ENCODE measurements at regions not wholly inside any gene's neighbourhood (a gene's known extent, or its start where the extent isn't known, plus 50 kb on each side); places are given as distances from the start of the nearest gene placed in this dataset.

DNA sequence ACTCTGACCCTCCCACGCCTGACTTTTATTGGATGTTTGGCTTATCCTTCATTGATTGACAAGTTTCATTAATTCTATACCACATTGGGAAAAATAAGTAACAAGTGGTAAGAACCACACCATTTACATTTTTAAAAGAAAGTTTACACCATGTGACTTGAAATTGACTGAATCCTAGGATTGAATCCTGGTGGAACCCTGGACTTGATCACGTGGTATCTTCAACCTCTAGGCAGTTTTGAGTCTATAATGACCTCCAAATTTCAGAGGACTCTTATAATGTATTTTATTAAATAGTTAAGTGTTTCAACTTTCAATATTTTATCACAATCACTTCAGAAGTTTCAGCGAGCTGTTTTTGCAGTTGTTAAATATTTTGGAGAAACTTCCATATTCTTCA is 172.0 kb downstream of the SLC6A15 start:
- no peak for DNase-seq

DNA sequence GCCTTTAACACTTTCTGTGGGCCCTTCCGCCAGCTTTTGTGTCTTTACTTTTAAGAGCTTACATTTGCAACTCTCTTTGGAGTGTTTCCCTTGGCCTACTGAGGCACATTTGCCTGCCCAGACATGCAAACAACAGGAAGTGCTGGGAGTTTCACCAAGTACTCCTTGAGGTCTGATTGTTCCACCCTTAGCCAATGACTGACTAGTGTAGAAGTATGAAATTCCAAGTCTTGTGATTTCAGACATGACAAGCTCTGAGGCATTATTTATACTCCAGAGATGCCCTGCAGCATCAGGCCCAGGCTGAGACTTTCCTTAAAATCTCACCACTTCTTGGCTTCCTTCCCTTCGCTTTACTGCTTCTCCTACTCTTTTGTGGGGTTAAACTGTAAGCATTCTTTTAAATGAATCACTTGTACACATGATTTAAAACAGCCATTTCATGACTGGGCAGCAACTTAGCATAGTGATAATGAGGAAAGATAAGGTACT is 174.1 kb downstream of the SLC6A15 start:
- no peak for DNase-seq

DNA sequence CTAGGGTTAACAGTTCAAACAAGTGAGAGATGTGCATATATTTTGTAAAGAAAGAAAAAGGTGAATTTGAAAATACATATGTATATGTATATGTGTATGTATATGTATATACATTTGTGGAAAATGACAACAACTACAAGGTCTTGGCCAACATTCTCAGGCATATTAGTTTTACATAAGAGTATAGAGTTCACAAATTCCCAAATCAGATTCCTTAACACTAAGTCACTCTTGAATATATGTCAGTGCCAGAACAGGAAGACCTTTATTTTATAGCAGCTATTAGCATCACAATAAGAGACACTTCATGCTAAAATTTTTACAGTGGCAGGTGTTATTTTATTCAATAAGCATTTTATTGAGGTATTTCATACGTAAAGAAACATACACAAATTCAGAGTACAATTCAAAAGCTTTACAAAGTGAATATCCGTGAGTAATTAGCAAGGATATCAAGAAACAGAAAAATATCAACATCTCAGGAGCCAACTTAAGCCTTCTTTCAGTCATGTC is 179.7 kb downstream of the SLC6A15 start:
- no peak for DNase-seq

DNA sequence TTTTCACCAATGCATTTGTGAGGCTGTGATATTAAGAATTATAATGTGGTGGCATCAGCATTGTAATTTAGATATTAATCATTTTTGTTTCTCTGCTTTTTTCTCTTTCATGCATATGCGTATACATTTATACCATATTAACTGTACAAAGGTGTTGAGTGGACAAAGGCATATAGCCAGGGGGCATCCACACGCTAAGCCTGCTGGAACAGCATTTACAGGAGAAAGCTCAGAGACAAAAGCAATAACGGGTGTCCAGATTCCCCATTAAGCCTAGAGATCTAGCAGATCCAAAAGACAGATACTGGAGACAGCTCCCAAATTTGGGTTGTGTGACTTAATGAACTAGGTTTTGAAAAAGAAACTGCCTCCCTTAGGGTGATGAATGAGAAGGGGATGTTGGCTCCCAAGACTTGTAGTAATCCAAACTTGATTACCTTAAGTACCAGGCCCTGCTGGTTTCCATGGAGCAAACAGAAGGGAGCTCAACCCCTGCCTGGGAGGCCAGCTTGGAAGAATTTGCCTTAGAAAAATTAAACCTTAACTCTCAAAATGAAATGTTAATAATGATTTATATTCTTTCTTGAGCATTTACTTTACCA is 181.9 kb downstream of the SLC6A15 start:
- no peak for DNase-seq

DNA sequence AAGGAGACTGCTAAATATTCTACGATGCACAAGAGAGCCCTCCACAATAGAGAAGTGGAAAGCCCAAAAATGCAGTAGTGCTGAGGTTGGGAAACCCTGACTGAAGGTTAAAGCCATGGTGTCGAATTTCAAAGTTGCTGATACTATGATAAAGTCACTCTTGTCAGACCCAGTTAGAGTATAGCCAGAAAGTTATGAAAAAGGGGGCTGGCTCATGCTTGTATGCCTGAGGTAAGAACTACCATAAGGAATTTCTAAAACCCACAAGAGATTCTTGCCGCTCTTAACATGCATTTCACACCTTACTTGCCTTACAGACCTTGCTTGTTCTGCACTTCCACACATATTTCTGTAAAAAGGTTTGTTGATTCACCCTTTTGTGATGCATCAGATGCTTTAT is 184.6 kb downstream of the SLC6A15 start:
- no peak for DNase-seq

DNA sequence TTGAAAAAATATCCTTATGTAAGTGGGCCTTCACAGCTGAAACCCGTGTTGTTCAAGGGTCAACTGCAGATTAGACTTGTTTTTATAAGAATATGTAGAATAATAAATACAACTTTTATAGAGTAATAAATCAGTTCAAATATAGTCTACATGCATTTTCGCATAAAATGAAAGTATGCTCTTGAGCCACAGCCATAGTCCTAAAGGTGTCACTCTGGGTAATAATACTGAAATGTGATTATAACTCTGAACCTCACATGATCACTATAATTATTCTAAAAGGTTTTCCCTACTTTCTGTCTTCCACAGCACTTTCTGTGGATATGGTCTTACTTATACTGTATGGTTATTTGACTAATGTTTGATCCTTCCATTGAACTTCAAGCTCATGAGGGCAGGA is 185.8 kb downstream of the SLC6A15 start:
- no peak for DNase-seq

DNA sequence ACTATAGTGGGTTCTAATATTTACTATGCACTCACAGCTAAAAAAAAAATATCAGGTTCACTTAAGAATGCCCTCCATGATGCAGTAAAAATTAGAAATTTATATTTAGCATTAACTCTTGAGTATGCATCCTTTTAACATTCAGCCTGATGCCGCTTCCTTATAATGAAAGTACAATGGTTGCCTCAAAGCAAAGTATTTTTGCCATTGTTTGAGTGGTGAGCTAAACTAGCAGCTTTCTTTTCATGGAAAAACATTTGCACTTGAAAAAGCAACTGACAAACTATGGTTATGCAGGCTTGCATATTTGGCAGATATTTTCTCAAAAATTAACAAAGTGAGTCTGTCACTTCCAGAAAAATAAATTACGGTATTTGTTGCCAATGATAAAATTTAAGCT is 188.6 kb downstream of the SLC6A15 start:
- DNase-seq, result no peak

DNA sequence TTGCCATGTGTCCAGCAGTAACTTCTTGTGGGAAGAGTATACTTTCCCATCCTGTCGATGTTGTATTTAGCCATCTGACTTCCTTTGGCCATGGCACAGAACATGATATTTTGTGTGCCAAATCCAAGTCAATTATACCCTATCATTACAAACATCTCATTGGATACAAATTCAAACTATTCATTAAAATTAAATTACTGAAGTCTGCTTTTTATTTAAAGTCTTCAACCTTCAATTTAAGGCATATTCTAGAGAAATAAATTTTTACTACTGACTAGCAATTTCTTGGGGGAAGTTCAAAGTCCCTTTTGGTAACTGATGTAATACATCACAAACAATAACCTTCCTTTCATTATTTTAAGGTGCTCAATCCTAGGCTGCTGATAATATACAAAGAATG is 192.6 kb downstream of the SLC6A15 start:
- DNase-seq, result no peak

DNA sequence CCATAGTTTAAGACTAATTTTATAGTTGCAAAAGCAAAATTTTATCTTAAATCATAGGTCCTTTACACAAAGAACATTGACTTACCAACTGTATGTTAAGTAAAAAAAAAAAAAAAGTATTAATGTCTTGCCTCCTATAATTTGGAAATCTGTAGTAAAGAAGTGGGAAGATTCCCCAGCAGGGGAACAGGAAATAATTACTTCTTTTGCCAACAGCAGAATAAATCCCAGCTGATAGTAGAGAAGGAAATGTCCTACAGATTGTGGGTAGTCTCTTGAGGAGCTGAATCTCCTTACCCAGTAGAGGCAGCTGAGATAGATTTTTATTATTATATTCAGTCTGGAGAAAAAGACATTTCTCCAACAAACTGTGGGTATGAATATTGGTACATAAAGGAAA is 193.7 kb downstream of the SLC6A15 start:
- no peak for DNase-seq

DNA sequence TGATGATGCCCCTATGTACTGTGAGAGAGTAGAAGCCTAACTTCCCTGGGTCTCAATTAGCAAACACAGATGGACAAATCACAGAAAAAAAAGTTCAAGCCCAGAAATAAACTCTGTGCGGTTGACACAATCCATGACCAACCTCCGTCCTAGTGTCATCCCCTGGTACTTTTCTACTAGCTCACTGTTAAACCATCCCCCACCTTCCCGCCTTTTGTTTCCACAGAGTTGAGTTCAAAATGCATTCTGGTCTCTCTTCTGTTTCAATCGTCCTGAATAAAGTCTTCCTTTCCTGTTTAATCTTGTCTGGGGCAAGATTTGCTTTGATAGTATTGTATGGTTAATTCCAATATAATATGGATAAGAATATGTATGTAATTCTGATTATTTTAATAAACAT is 199.9 kb downstream of the SLC6A15 start:
- no peak for DNase-seq

DNA sequence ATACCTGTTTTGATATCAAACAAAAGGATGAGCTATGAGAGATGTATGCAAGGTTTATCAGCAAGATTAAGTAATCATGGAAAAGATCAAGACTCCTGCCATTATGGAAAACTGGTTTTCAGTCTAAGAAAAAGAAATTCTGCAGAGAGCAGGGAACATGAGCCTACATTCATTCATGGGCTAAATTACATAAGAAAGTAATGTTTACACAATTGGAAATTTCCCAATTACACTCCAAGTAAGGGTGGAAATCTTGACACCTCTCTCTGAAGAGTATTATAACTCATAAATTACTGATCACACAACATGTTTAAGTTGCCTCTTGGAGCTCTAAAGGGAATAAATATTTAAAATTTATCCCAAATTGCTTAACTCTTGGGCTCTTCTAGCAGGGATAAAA is 206.2 kb downstream of the SLC6A15 start:
- no peak for DNase-seq

DNA sequence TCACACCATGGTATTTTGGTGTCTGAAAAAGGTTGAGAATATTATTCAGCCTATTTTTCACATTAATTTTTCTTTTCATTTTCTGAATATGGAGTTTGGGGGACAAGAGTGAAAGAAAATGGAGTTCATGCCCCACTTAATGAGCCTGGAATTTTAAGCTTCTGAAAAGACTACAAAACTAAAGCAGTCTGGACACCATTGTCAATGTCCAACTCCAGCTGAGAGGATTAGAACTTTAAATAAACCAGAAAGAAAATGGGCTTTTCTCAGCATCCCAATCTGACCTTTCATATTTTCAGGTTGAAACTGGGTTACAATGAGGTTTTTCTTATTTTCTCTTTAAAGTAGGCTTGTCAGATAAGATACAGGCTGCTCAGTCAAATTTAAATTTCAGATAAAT is 207.7 kb downstream of the SLC6A15 start:
- no peak for DNase-seq

DNA sequence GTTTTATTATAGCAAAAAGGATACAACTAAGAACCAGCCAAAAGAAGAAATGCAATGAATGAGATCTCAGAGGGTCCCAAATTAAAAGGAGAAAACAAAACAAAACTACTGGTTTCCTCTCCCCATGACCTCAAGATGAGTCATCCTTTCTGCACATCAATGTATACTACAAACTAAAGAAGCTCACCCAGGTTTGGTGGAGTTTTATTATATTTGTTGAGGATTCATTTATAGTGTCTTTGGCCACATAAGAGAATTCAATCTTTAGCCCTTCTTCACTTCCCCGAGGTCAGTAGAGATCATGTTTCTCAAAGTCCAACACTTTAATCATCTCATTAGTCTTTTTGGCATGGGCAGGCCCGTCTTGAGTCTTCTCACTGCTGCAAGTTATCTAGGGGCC is 210.6 kb downstream of the SLC6A15 start:
- DNase-seq, result no peak

DNA sequence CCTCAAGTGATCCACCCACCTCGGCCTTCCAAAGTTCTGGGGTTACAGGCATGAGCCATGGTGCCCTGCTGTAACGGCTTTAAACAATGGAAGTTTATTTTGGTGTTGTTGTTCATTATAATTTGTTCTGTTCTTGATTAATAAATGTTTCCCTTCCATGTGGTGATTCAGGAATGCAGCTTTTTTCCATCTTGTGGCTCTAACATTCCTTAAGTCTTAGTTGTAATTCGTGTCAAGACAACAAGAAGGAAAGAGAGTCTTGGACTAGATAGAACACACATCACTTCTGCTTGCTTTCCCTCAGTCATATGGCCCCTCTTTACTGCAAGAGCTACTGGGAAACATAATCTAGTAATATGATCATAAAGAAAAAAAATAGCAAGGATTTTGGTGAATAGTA is 211.6 kb downstream of the SLC6A15 start:
- no peak for DNase-seq

DNA sequence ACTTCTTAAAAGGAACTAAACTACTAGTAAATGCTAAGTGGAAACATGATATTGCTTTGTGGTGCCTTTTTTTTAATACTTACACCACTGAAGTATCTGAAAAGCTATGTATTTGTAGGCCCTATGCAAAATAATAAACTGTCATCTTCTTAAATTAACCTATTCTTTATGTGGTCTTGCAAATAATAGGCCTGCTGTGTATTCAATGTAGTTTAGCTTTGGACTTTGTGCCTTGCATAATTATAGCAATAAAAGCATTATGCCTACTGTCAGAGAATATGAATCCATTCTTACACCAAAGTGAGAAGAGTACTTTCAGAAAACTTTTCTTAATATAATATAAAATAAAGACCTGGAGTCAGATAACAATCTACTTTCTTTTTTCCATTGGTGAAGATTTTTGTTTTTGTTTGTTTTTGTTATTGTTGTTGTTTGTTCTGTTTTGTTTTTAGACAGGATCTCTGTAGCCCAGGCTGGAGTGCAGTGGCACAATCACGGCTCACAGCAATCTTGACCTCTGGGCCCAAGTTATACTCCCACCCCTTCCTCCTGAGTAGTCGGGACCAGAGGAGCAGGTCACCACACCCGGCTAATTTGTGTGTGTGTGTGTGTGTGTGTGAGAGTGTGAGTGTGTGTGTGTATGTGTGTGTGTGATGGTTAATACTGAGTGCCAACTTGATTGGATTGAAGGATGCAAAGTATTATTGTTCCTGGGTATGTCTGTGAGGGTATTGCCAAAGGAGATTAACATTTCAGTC is 213.8 kb downstream of the SLC6A15 start:
- no peak for DNase-seq

DNA sequence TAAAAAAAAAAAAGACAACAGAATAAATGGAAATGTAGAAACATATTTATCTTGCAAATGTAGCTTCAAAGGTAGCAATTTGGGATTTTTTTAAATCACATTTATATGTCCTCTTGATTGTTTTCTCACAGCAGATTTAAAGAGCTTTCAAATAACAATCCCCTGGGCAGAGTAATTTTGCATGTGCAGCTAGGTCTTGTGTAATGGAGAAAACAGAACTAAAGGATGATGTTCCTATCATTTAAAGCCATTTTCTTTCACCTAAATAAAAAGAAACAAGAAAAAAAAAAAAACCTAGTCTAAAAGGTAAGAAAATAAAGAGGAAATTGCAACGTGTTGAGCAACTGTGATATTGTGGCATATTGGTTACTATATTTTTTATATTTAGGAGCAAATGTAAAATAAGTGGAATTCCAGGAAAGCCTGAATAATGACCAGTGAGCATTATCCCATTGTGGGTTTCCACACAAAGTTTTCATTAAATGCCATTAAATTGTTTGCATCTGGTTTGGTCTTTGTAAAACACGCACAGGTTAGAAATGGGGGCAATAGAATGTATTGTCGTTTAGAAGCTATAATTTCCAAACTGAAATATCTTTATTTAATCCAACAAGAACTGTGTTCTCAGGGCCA is 215.6 kb downstream of the SLC6A15 start:
- no peak for DNase-seq

DNA sequence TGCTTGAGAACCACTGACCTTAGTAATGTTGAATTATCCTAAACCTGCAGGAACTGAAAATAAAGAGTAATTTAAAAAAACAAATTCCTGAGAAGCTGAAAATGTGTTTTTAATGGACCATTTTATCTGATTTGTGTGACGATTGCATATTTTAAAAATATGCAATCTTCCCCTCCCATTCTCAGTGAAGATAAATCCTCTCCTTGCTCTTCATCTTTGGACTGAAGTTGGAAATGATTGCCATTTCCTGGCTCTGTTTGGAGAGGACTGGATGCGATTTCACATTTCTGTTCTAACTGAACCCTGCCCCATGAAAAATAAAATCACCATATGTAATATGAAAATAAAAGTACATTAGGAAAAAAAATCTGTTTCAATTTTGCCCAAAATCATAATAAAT is 216.3 kb downstream of the SLC6A15 start:
- DNase-seq, result no peak

DNA sequence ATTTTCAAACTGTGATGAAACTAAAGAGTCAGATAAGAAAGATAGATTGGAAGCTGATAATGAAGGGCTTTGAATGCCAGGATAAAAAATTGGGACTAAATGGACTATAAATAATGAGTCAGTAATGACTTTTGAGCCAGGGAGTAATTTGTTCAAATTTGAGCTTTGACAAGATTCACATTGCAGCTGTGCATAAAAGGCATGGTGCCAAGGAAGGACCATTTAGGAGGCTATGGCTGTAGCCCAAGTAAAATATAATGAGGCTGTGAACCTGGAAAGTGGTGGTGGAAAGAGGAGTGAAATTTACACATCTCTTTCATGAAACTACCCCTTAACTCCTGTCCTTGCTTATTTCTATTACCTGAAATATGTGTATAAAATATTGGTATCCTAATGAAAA is 218.5 kb downstream of the SLC6A15 start:
- no peak for DNase-seq

DNA sequence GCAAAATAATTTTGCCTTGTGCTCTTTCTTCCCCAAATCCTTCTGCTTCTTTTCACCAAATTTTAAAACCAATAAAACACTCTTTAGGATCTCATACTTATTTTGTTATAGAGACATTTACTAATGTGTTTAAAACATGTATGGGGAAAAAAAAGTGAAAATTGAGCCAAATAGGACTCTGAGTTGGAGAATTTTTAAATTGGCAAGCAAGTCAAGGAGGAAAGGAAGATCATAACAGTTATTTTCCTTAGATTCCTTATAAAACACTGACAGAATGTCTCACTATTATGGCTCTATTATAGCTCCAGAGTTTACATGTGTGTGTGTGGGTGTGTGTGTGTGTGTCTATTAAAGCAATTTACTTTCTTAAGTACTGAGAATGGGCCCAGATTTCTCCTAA is 220.5 kb downstream of the SLC6A15 start:
- no peak for DNase-seq

DNA sequence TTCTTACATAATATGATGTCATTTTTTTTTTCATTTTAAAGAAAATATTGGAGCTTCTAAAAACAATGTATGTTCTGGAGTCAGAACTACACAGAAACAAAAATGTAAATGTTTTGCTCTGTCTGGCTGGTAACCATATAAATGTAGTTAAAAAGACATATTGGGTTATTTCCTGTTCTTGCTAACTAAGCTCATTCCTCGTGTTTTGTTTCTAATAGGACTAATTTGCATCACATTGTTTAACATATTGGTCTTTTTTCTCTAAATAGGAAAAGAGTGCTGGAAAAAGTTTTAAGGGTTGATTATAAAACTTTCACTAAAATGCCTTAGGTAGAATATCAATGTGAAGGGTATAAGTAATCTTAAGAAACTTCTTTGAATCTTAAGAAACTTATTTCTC is 221.3 kb downstream of the SLC6A15 start:
- no peak for DNase-seq

DNA sequence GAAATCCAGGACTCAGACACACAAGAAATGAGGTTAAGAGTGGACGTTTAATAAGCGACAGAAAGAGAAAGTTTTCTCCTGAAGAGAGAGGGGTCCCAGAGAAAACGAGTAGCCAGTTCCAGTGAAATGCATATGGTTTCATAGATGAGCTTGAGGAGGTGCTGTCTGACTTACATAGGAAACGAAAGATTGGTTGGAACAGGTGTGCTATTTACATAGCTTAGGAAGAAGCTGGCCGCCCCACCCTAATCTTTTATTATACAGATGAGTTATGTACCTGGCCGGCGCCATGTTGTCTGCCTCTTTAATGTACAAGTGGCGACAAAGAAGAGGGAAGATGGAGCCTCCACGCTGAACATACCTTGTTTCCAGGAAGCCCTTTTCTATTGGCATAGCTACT is 223.0 kb downstream of the SLC6A15 start:
- no peak for DNase-seq

DNA sequence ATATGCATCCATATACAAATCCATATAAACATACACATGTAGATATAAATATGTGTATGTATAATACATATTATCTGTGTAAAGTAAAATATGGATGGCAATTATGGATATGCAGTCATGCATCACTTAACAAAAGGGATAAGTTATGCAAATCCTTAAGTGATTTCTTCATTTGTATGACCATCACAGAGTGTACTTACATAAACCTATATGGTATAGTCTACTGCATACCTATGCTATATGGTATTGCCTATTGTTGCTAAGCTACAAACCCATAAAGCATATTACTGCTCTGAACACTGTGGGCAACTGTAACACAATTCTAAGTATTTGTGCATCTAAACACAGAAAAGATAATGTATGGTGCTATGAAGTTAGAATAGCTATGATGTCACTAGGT is 227.2 kb downstream of the SLC6A15 start:
- no peak for DNase-seq

DNA sequence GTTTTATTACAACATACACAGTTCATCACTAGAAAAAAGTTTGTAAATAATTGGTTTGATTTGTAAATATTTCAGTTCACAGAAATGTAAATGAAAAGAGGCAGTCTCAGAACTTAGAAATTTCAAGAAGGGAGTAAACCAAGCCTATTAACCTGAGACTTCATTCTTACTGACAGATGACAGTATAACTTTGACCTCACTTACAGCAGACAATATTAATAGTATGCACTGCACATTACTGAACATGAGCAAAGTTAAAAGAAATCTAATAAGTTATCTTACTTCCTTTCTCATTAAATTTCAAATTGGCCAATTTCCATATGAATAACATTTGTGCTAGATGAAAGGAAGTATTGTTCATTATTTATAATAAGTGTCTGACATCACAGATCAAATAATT is 235.8 kb downstream of the SLC6A15 start:
- DNase-seq, result no peak

DNA sequence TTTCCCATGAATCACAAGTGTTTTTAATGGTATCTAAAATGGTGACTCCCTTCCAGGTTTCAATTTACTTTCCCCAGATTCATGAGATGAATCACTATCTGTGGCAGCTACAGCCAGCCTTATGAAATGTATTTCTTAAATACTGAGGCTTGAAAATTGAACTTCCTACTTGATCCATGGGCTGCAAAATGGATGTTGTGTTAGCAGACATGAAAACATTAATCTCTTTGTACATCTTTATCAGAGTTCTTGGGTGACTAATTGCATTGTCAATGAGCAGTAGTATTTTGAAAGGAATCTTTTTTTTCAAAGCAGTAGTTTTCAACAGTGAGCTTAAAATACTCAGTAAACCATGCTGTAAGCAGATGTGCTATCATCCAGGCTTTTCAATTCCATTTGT is 250.8 kb downstream of the SLC6A15 start:
- DNase-seq, result no peak
